NCI-H345 treated with DMSO at 0.1 percent for 48 hours (cell line): ENCODE measurements at regions not wholly inside any gene's neighbourhood (a gene's known extent, or its start where the extent isn't known, plus 50 kb on each side); places are given as distances from the start of the nearest gene placed in this dataset.
"Not testable (repeated sequence)": the region's sequence is repeated elsewhere in the genome, so short reads cannot be mapped to it uniquely, and the experiment has no call there.

Experiments used
- DNase-seq: peaks from one replicate; lab custom pipeline; 2025; ENCODE audit not compliant: unreplicated experiment; lab: John Stamatoyannopoulos, UW

DNA sequence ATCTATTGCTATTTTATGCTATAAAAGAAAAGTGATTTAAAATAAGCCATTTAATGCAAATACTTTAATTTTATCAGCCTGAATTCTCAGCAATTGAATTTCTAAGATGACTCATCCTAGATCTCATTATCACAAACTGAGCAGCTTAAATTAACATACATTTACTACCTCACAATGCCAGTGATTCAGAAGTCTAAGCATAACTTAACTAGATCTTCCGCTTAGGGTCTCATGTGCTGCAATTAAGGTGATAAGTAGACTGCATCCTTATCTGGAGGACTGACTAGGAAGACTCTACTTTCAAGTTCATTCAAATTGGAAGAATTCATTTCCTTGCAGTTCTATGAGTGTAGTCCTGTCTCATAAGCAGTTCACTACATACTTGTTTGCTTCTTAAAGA lies 286.6 kb downstream of the COL11A1 start:
- DNase-seq: no peak

DNA sequence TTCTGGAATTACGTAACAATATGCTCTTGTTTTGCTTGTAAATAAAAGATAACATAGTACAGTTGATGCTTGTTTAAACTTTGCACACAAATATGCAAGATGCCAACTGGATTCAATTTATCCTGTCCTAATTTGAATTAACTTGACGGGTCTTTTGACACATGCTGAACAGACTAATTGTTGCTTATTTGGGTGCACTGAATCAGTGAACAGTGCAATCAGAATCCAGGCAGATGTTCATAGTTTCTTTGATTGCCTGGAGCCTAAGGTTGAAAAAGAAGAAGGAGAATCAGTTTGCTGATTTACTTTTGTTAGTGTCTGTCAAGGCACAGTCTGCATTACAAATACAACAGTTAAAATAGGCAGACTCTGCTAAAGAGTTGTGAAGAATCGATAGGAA lies 307.9 kb downstream of the COL11A1 start:
- no peak for DNase-seq

DNA sequence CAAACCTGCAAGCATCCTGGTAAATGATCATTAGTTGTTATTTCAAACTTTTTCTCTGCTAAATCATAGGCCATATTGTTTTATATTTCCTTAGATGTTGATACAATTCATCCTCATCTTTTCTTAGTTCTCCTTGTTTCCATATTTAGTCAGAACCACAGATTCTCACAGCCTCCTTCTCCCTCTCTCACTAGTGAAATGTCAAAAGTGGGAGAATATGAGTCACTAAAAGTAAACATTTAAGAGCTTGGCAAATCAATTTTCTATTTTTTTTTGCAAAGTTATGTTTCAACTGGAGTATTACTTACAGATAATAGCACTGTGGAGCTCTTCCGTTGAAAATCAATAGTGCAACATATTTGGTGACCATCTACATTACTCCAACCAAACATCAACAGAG lies 308.8 kb downstream of the COL11A1 start:
- DNase-seq: no peak

GRCh38 chr1:102798718-102799117 lies 309.6 kb downstream of the COL11A1 start:
- DNase-seq: no peak

DNA sequence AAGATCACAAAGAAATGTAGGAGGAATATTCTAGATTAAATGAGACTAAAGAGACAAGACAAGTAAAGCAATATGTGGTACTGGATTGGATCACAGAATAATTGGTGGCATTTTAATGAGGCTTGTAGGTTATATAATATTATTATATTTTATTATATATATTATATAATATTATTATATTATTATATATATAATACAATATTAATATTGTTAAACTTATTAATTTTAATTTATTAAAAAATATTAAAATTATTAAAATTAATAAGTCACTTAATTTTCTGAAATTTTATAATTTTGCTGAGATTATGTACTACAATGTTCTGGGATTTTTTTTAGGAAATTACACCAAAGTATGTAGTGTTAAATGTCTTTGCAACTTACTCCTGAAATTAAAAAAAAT lies 311.9 kb downstream of the COL11A1 start:
- DNase-seq: no peak

GRCh38 chr1:102790997-102791396 lies 317.3 kb downstream of the COL11A1 start:
- DNase-seq: no peak

GRCh38 chr1:102789951-102790350 lies 318.4 kb downstream of the COL11A1 start:
- DNase-seq: not testable (repeated sequence)

DNA sequence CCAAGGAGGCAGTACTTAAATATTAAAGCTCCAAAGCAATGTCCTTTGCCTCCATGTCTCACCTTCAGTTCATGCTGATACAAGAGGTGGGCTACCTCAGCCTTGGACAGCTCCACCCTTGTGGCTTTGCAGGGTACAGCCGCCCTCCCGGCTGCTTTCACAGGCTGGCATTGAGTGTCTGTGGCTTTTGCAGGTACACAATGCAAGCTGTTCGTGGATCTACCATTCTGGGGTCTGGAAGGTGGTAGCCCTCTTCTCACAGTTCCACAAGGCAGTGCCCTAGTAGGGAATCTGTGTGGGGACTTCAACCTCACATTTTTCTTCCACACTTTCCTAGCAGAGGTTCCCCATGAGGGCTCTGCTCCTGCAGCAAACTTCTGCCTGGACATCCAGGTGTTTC lies 324.8 kb downstream of the COL11A1 start:
- no peak for DNase-seq

DNA sequence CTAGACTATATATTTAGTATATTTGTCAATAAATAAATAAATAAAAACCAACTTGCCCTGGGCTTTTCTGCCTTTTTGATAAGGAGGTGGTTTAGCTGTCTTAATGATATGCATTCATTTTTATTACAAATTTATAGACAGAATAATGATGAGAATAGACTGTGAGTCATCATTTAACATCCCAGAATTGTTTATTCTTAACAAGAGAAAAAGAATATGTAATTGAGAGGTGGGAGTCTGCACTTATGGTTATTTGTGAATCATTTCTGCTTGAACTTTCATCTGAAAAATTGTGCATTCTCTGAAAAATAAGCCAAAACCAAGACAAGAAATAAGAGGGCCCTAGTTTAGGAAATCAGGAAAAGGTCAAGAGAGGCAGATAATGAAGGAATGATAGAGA lies 326.2 kb downstream of the COL11A1 start:
- no peak for DNase-seq

GRCh38 chr1:102776071-102776470 lies 332.3 kb downstream of the COL11A1 start:
- peak; percentile 96 for DNase-seq

DNA sequence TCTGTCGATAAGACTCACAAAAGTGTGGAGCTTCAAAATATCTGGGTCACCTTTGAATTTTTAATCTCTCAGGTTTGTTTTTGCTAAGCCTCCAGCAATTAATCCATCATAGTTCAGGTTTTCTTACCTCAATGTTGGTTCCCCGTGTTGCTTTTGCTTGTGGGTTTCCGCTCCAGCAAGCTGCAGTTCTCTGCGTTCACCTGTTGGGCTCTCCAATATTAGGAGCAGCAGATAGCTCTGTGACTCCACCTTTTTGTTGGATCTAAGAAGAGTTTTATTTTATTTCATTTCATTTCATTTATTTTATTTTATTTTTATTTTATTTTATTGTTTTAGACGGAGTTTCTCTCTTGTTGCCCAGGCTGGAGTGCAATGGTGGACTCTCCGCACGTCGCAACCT lies 335.5 kb downstream of the COL11A1 start:
- DNase-seq: no peak

DNA sequence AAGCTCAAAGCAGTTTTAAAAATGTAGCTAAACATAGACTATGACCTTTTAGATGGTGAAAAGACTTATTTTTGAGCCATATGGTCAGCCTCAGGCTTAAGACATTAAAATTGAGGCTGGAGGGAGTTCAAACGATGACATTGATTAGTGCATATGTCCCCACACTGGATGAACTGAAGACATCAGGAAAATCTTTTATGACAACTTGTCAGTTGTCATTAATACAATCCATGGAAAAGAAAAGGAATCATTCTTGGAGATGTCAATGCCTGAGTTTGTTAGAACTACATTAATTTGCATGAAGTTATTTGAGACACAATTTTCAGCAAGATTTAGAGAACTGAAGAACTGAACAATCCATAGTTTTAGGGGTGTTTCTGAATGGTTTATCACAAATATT lies 349.9 kb downstream of the COL11A1 start:
- DNase-seq: no peak

GRCh38 chr1:102757363-102757762 lies 351.0 kb downstream of the COL11A1 start:
- DNase-seq: no peak

DNA sequence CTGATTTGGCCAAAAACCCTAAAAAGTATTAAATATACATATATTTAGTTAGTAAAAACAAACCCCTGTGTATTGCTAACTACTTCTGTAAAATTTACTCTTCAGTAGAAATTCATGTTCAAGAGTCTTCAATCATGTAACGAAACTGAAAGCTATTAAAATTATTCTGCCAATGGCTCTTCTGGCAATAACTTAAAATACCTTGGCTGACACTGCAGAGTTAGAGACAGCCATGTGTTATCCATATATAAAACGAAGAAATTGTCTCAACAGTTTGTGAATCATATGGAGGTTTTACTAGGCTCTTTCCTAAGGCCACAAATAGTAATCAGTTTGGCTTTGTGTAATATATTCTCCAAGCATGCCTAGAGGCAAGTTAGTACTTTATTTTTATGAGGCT lies 357.2 kb downstream of the COL11A1 start:
- DNase-seq: no peak

- DNase-seq: no peak
Measured at GRCh38 chr1:102742426-102742825, 365.9 kb downstream of the COL11A1 start.

- DNase-seq: no peak
Measured at GRCh38 chr1:102733491-102734236, 374.7 kb downstream of the COL11A1 start.

GRCh38 chr1:102732927-102733326 lies 375.4 kb downstream of the COL11A1 start:
- DNase-seq: no peak

DNA sequence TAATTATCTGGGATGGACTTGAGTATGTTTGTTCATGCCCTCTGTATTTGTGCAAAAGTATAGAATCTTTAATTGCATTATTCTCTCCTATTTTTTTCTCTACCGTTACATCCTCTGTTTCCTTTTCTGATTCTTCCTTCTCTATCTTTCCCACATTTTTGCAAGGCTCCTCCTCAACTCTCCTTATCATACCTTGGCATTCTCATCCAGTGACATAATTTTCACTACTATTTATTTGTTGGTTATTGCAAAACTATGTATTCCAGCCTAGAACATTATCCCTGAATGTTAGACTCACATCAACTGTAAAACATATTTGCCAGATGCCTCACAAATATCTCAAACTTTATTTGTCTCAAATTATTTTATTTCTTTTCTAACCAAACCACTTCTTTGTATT lies 381.9 kb downstream of the COL11A1 start:
- no peak for DNase-seq

GRCh38 chr1:102724741-102725140 lies 383.6 kb downstream of the COL11A1 start:
- DNase-seq: no peak

- no peak for DNase-seq
Measured at GRCh38 chr1:102715150-102715549, 393.2 kb downstream of the COL11A1 start.

DNA sequence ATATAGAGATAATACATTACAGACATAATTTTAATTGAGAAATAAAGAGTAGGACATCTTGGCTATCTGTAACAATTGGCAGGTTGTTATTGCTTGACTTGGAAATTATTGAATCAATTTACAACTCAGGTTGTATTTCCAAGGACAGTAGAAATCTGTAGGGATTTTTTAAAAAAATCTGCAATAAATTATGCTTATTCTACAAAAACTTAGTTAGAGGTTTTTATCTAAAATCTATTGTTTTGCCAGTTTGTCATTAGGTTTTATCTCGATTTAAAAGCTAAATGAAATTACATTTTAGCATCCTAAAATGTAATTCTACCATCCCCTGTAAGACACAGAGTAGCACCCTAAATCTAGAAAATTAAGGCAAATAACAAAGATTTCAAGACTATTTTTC lies 408.8 kb downstream of the COL11A1 start:
- DNase-seq: no peak

DNA sequence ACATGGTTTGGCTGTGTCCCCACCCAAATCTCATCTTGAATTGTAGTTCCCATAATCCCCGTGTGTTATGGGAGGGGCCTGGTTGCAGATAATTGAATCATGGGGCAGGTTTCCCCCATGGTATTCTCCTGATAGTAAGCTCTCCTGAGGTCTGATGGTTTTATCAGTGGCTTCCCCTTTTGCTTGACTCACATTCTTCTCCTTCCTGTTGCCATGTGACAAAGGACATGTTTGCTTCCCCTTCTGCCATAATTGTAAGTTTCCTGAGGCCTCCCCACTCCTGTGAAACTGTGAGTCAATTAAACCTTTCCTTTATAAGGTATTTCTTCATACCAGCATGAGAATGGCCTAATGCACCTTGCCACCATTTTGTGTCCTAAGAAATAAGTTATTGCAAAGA lies 415.0 kb downstream of the COL11A1 start:
- DNase-seq: no peak

- no peak for DNase-seq
Measured at GRCh38 chr1:102691592-102692090, 416.7 kb downstream of the COL11A1 start.
